HUES64 (cell line): ENCODE measurements at regions not wholly inside any gene's neighbourhood (a gene's known extent, or its start where the extent isn't known, plus 50 kb on each side); places are given as distances from the start of the nearest gene placed in this dataset.
A peak's percentile ranks its signal among the peaks of the same experiment; 100 is the strongest.
"Not testable (repeated sequence)": the region's sequence is repeated elsewhere in the genome, so short reads cannot be mapped to it uniquely, and the experiment has no call there.

ENCODE experiments used
- H3K27ac ChIP-seq: 2 replicates; pipeline ENCODE4 v1.7.0; 2013; ENCODE audit warnings: low read depth, low read length, inconsistent platforms
- H3K27me3 ChIP-seq: 2 replicates; pipeline ENCODE4 v1.6.1; 2013; ENCODE audit warnings: mild to moderate bottlenecking, low read length; ENCODE audit not compliant: insufficient read depth
- H3K36me3 ChIP-seq: 2 replicates; pipeline ENCODE4 v1.6.1; 2013; ENCODE audit warnings: mild to moderate bottlenecking, low read length; ENCODE audit not compliant: insufficient read depth
- H3K4me1 ChIP-seq: 2 replicates; pipeline ENCODE4 v1.6.1; 2013; ENCODE audit warnings: mild to moderate bottlenecking, low read length, moderate library complexity; ENCODE audit not compliant: insufficient read depth
- H3K4me3 ChIP-seq: 2 replicates; pipeline ENCODE4 v1.5.1; 2013; ENCODE audit warnings: mild to moderate bottlenecking, low read length, moderate library complexity
- H3K9ac ChIP-seq: 2 replicates; pipeline ENCODE4 v1.6.1; 2013; ENCODE audit warnings: mild to moderate bottlenecking, low read depth, low read length
- H3K9me3 ChIP-seq: 2 replicates; pipeline ENCODE4 v1.6.1; 2013; ENCODE audit warnings: low read depth, low read length; ENCODE audit not compliant: insufficient read depth
- WGBS: fragments of 150-250, 120-280 bp; methylation state at CpG from one replicate; pipeline ENCODE4 v1.1.7; 2013; ENCODE audit warnings: missing lambda C conversion rate; 5-methylcytosine and 5-hydroxymethylcytosine counted together

DNA sequence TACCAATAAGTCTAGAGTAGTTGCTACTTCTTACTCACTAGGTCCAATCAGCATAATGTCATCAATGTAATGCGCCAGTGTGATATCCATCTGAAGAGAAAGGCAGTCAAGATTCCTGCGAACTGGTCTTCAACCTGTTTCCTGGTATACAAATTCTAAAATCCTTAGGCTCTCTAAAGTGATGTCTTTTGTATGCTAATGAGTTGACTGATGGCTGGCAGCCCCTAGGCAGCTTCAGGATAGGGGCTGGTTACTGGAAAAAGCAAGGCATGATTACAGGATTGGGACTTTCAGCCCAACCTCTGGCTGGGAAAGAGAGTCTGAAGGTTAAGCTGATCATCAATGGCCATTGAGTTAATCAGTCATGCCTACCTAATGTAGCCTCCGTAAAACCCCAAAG is 250.2 kb upstream of the PTER start:
- 68% methylated on average over 3 of the region's 3 CpGs for WGBS
- Histone ChIP-seq H3K27me3 (no peaks in the 10 kb centered on the region), H3K36me3 (no peaks in the 10 kb centered on the region; the same call in 1 of the 2 replicates), H3K9ac (no peak overlapping the region), H3K4me1 (peaks cover 9% of the 10 kb centered on the region; the same call in 1 of the 2 replicates), H3K9me3 (no peaks in the 10 kb centered on the region), H3K27ac (no peak overlapping the region; the same call in 1 of the 2 replicates), H3K4me3 (no peak overlapping the region)

- no peaks in the 10 kb centered on the region; the same call in 1 of the 2 replicates for H3K36me3 ChIP-seq
- no peaks in the 10 kb centered on the region for H3K27me3 ChIP-seq
- no peak overlapping the region for H3K27ac ChIP-seq
- H3K4me3 ChIP-seq, result no peak overlapping the region
- no peak overlapping the region for H3K9ac ChIP-seq
- H3K9me3 ChIP-seq, result no peaks in the 10 kb centered on the region
- peaks cover 9% of the 10 kb centered on the region; the same call in 1 of the 2 replicates for H3K4me1 ChIP-seq
- 97% methylated on average over 2 of the region's 2 CpGs for WGBS
Measured at GRCh38 chr10:16187161-16187560, 249.6 kb upstream of the PTER start.

- Histone ChIP-seq H3K4me3 (no peak overlapping the region), H3K9ac (no peak overlapping the region), H3K36me3 (no peaks in the 10 kb centered on the region; the same call in 1 of the 2 replicates), H3K9me3 (peaks cover 5% of the 10 kb centered on the region), H3K27ac (no peak overlapping the region), H3K27me3 (no peaks in the 10 kb centered on the region), H3K4me1 (peaks cover 37% of the 10 kb centered on the region)
- 94% methylated on average over 4 of the region's 5 CpGs for WGBS
Measured at GRCh38 chr10:16192337-16192736, 244.5 kb upstream of the PTER start.

DNA sequence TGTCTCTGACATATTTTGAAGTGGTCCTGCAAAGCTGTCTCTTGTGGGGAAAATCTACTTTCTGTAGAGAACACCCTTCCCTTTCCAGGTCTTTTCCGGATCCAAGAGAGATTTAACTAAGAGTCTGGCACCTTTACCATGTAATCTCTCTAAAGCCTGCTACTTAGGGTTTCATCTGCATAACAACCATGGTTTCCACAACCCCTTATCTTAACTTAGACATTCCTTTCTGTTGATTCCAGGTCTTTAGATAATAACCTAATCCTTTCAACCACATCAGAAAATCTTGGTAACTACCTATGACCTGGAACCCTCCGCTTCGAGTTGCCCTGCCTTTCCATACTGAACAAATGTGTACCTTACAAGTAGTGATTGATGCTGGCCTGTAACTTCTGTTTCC is 243.6 kb upstream of the PTER start:
- H3K4me1 ChIP-seq, result peaks cover 37% of the 10 kb centered on the region
- H3K27ac ChIP-seq, result peak overlapping the region; percentile 57
- no peak overlapping the region for H3K4me3 ChIP-seq
- H3K27me3 ChIP-seq, result no peaks in the 10 kb centered on the region
- no peaks in the 10 kb centered on the region; the same call in 1 of the 2 replicates for H3K36me3 ChIP-seq
- H3K9me3 ChIP-seq, result peaks cover 11% of the 10 kb centered on the region
- no peak overlapping the region for H3K9ac ChIP-seq
- WGBS, result 87% methylated on average over 3 of the region's 3 CpGs

GRCh38 chr10:16195178-16195769 is 241.5 kb upstream of the PTER start:
- Histone ChIP-seq H3K4me3 (peak overlapping the region; percentile 25; the same call in 1 of the 2 replicates), H3K4me1 (peaks cover 37% of the 10 kb centered on the region), H3K27ac (peak overlapping the region; percentile 81), H3K27me3 (no peaks in the 10 kb centered on the region), H3K36me3 (no peaks in the 10 kb centered on the region), H3K9ac (no peak overlapping the region), H3K9me3 (peaks cover 11% of the 10 kb centered on the region)
- WGBS, result 69% methylated on average over 1 of the region's 1 CpG

GRCh38 chr10:16195894-16196293 is 240.9 kb upstream of the PTER start:
- Histone ChIP-seq H3K27me3 (no peaks in the 10 kb centered on the region), H3K27ac (peak overlapping the region; percentile 90), H3K9ac (no peak overlapping the region), H3K36me3 (no peaks in the 10 kb centered on the region), H3K4me3 (peak overlapping the region; percentile 25; the same call in 1 of the 2 replicates), H3K9me3 (peaks cover 11% of the 10 kb centered on the region), H3K4me1 (peaks cover 37% of the 10 kb centered on the region)
- 38% methylated on average over 2 of the region's 2 CpGs for WGBS

DNA sequence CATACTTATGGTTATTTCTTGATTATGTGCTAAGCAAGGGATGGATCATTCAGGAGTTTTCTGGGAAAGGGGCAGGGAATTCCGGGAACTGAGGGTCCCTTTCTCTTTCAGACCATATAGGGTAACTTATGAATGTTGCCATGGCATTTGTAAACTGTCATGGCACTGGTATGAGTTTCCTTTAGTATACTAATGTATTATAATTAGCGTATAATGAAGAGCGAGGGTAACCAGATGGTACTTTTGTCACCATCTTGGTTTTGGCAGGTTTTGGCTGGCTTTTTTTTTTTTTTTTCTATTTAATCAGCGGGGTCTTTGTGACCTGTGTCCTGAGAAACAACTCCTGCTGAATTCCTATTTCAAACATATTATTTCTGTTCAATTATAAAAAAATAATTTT is 237.6 kb upstream of the PTER start:
- H3K9ac ChIP-seq, result no peak overlapping the region
- peaks cover 24% of the 10 kb centered on the region for H3K4me1 ChIP-seq
- no peak overlapping the region for H3K4me3 ChIP-seq
- 92% methylated on average over 3 of the region's 4 CpGs for WGBS
- H3K36me3 ChIP-seq, result no peaks in the 10 kb centered on the region
- H3K9me3 ChIP-seq, result peaks cover 11% of the 10 kb centered on the region
- no peaks in the 10 kb centered on the region for H3K27me3 ChIP-seq
- no peak overlapping the region for H3K27ac ChIP-seq

GRCh38 chr10:16223618-16224017 is 213.2 kb upstream of the PTER start:
- H3K9ac ChIP-seq, H3K36me3 ChIP-seq, H3K27ac ChIP-seq, H3K4me3 ChIP-seq, H3K27me3 ChIP-seq, H3K4me1 ChIP-seq: not testable (repeated sequence)
- H3K9me3 ChIP-seq, result peaks cover 42% of the 10 kb centered on the region
- no CpG with 5 or more reads among the region's 1 CpG for WGBS

DNA sequence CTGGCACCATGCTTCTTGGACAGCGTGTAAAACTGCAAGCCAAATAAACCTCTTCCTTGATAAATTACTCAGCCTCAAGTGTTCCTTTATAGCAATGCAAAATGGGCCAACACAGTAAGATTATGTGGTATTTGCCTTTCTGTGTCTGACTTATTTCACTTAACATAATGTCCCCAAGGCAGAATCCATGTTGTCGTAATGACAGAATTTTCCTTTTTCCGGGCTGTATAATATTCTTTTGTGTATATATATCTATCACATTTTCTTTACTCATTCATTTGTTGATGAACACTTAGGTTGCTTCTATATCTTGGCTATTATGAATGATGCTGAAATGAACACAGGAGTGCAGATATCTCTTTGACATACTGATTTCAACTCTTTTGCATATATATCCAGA is 209.1 kb upstream of the PTER start:
- Histone ChIP-seq H3K9me3 (peaks cover 15% of the 10 kb centered on the region), H3K4me1 (no peaks in the 10 kb centered on the region), H3K27me3 (no peaks in the 10 kb centered on the region), H3K36me3 (no peaks in the 10 kb centered on the region), H3K9ac (no peak overlapping the region), H3K4me3 (no peak overlapping the region), H3K27ac (no peak overlapping the region)
- WGBS, result 95% methylated on average over 1 of the region's 3 CpGs

DNA sequence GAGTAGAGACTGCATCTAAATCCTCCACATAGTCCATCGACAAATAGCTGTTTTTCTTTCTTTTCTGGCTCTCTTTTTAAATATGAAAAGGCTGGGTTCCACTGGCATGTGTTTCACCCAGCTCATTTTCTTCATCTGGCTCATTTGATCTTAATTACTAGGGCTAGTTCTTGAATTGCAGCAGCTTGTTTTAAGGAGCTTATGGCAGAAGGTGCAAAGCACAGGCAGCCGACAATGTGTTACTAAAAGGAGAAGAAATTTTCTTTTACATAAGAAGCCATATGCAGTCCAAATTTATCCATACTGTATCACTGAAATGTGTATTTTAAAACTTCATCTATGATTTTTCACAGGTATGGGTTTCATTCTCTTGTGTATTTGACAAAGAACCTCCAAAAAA is 205.6 kb upstream of the PTER start:
- Histone ChIP-seq H3K9ac (no peak overlapping the region), H3K4me1 (no peaks in the 10 kb centered on the region), H3K36me3 (no peaks in the 10 kb centered on the region), H3K27me3 (no peaks in the 10 kb centered on the region), H3K4me3 (no peak overlapping the region), H3K27ac (no peak overlapping the region), H3K9me3 (peaks cover 5% of the 10 kb centered on the region)
- 83% methylated on average over 1 of the region's 2 CpGs for WGBS

DNA sequence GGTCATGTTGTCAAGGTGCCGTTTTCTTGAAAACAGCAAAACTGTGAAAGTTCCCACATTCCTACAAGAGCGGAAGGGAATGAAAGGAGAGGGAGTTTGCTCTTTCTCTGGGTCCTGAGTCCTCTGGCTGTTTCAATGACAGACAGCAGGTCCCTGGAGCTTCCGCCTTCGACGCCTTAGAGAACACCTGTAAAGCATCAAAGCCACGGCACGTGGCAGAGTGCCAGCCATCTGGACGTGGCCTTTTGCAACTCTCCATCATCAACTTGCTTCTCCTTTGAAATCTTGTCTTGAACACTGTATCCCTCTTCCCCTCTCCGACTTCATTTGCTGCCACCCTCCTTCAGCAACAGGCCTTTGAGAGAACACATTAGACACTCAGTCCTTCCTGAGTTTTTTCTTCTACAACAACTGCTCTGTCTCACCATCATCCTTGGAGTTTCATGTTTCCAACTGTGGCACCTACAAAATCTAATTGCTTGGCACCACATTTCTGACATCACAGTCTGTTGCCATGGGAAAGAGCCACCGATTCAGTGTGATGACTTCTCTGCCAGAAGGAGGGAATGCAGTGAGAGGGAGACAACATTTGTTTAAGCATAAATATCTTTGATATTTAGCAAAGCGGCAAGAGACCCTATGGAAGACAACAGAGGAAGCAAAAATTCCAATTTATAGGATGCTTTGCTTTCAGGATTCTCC is 204.9 kb upstream of the PTER start:
- H3K4me3 ChIP-seq, result no peak overlapping the region
- H3K9me3 ChIP-seq, result peaks cover 5% of the 10 kb centered on the region
- H3K36me3 ChIP-seq, result no peaks in the 10 kb centered on the region
- H3K27ac ChIP-seq, result no peak overlapping the region
- no peaks in the 10 kb centered on the region for H3K27me3 ChIP-seq
- no peaks in the 10 kb centered on the region for H3K4me1 ChIP-seq
- no peak overlapping the region for H3K9ac ChIP-seq
- WGBS, result 96% methylated on average over 11 of the region's 11 CpGs
